Ovary (tissue), 3 donors: ENCODE measurements at regions not wholly inside any gene's neighbourhood (a gene's known extent, or its start where the extent isn't known, plus 50 kb on each side); places are given as distances from the start of the nearest gene placed in this dataset.

ENCODE experiments used
- CTCF ChIP-seq, 3 donors: fragments of 450-650 bp in 2 of 3; fragments of 200-600 bp in 1 of 3; IDR thresholded peaks; one replicate each; pipeline versions ENCODE4 v1.5.1 to v1.8.0; 2016 to 2022; ENCODE audit warnings: antibody characterized with exemption in 3 of 3, mild to moderate bottlenecking in 1 of 3
- EP300 ChIP-seq: sonication (generic); formaldehyde crosslinking; IDR thresholded peaks from one replicate; pipeline ENCODE4 v1.6.1; 2017; ENCODE audit warnings: antibody characterized with exemption
- POLR2A ChIP-seq: fragments of 450-650 bp; IDR thresholded peaks from one replicate; pipeline ENCODE4 v1.6.1; 2017; ENCODE audit warnings: antibody characterized with exemption, mild to moderate bottlenecking, moderate library complexity
- donor health status: DM: no; HTN: no; CAD: no.

GRCh38 chr11:133787379-133788141, 57.8 kb downstream of the SPATA19 start:
- no peak for TF ChIP-seq CTCF (IDR thresholded peaks at IDR 0.05)
- no peak for TF ChIP-seq POLR2A
- TF ChIP-seq EP300 = no peak
